HL-60 (cell line): ENCODE measurements at regions not wholly inside any gene's neighbourhood (a gene's known extent, or its start where the extent isn't known, plus 50 kb on each side); places are given as distances from the start of the nearest gene placed in this dataset.

Source experiments
- DNase-seq, 2 experiments: peaks; one replicate each; pipeline ENCODE4 v3.0.0-alpha.2; 2010 to 2020; ENCODE audit warnings: low read depth in 1 of 2, low spot score in 1 of 2
- H3K27ac ChIP-seq: fragments of 250-450 bp; sonication (Bioruptor Pico); replicated peaks from 2 replicates; pipeline ENCODE4 v1.5.1; 2020; ENCODE audit warnings: mild to moderate bottlenecking, moderate library complexity
- H3K27me3 ChIP-seq: fragments of 250-450 bp; sonication (Bioruptor Pico); 2 replicates; pipeline ENCODE4 v1.5.1; 2021; ENCODE audit warnings: mild to moderate bottlenecking, moderate library complexity; ENCODE audit not compliant: insufficient read depth, poor library complexity, severe bottlenecking
- H3K4me3 ChIP-seq: replicated peaks from 2 replicates; pipeline ENCODE4 v1.5.1; 2011; ENCODE audit warnings: mild to moderate bottlenecking, control low read depth, low read length; ENCODE audit not compliant: insufficient read depth
- GABPA ChIP-seq: IDR thresholded peaks from 2 replicates; pipeline ENCODE4 v1.6.1; 2012; ENCODE audit warnings: low read depth
- POLR2AphosphoS5 ChIP-seq: IDR thresholded peaks from 2 replicates; pipeline ENCODE4 v1.6.1; 2012; ENCODE audit warnings: low read depth
- SPI1 ChIP-seq: IDR thresholded peaks from 2 replicates; pipeline ENCODE4 v1.6.1; 2012; ENCODE audit warnings: low read depth, mild to moderate bottlenecking, borderline replicate concordance
- TF ChIP-seq, protein P1 (sequence below): IDR thresholded peaks from 2 replicates; pipeline ENCODE4 v1.6.1; 2012; ENCODE audit warnings: low read depth; ENCODE audit not compliant: insufficient replicate concordance
- TF ChIP-seq, protein P2 (sequence below): IDR thresholded peaks from one replicate; pipeline ENCODE4 v1.5.1; 2011; ENCODE audit warnings: low read length, control low read depth, inconsistent platforms; ENCODE audit not compliant: insufficient read depth

DNA sequence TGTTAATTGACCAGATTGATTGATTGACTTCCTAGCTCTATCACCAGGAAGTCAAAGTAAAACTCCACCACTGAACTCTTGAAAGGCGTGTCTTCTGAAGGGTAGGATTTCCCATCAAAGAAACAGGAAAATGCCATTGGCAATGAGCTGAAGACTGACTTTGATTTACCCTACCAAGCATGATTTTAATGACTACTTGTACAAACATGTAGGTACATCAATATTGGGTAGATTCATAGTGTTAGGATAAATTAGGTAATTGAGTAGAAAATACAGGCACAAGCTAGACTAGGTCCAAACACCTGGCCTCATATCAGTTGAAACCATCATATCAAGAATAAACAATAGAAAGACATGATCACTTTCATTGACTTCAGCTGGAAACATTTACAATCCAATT, 53.2 kb upstream of the ATXN3L start:
- Histone ChIP-seq H3K27me3 (peaks cover 2% of the 10 kb centered on the region), H3K4me3 (no peak overlapping the region), H3K27ac (no peak overlapping the region)
- DNase-seq, result no peak
- TF ChIP-seq, protein P1, sequence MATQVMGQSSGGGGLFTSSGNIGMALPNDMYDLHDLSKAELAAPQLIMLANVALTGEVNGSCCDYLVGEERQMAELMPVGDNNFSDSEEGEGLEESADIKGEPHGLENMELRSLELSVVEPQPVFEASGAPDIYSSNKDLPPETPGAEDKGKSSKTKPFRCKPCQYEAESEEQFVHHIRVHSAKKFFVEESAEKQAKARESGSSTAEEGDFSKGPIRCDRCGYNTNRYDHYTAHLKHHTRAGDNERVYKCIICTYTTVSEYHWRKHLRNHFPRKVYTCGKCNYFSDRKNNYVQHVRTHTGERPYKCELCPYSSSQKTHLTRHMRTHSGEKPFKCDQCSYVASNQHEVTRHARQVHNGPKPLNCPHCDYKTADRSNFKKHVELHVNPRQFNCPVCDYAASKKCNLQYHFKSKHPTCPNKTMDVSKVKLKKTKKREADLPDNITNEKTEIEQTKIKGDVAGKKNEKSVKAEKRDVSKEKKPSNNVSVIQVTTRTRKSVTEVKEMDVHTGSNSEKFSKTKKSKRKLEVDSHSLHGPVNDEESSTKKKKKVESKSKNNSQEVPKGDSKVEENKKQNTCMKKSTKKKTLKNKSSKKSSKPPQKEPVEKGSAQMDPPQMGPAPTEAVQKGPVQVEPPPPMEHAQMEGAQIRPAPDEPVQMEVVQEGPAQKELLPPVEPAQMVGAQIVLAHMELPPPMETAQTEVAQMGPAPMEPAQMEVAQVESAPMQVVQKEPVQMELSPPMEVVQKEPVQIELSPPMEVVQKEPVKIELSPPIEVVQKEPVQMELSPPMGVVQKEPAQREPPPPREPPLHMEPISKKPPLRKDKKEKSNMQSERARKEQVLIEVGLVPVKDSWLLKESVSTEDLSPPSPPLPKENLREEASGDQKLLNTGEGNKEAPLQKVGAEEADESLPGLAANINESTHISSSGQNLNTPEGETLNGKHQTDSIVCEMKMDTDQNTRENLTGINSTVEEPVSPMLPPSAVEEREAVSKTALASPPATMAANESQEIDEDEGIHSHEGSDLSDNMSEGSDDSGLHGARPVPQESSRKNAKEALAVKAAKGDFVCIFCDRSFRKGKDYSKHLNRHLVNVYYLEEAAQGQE, result no peak
- TF ChIP-seq GABPA (no peak), SPI1 (no peak), POLR2AphosphoS5 (no peak)
- TF ChIP-seq, protein P2, sequence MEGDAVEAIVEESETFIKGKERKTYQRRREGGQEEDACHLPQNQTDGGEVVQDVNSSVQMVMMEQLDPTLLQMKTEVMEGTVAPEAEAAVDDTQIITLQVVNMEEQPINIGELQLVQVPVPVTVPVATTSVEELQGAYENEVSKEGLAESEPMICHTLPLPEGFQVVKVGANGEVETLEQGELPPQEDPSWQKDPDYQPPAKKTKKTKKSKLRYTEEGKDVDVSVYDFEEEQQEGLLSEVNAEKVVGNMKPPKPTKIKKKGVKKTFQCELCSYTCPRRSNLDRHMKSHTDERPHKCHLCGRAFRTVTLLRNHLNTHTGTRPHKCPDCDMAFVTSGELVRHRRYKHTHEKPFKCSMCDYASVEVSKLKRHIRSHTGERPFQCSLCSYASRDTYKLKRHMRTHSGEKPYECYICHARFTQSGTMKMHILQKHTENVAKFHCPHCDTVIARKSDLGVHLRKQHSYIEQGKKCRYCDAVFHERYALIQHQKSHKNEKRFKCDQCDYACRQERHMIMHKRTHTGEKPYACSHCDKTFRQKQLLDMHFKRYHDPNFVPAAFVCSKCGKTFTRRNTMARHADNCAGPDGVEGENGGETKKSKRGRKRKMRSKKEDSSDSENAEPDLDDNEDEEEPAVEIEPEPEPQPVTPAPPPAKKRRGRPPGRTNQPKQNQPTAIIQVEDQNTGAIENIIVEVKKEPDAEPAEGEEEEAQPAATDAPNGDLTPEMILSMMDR, result no peak

DNA sequence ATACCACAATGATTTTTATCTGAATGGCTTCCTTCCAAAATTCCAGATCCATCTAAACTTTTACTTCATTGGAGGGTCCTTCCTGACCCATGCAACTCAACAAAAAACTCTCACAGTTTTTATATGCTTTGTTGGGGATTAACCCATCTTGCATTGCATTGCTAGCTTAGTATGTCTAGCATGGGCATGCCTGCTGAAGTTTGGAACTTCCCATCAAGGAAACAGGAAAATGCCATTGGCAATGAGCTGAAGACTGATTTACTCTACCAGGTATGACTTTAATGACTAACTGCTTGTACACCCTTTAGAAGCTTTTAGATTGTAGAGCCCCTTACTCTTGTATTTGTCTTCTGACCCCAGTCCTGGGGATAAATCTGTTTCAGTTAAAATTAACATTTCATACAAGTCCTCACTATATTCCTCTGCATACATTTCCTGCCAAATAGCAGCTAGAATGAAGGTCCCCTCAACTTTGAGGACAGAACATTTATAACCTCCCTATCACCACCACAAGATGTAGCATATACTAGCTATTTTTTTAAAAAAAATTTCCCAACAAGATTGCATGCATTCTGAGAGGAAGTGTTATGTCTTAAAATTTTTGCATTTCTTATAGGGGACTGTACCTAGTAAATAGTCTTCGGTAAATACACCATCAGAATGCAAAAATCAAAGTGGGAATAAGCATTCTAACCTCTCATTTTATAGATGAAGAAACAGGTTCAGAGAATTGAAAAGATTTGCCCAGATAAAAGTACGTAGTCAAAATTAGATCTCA, 52.5 kb upstream of the ATXN3L start:
- TF ChIP-seq SPI1, result no peak
- TF ChIP-seq, protein P1, result no peak
- TF ChIP-seq POLR2AphosphoS5, result no peak
- TF ChIP-seq, protein P2, result no peak
- TF ChIP-seq GABPA, result no peak
- DNase-seq, result no peak
- no peak overlapping the region for H3K27ac ChIP-seq
- H3K27me3 ChIP-seq, result peaks cover 2% of the 10 kb centered on the region
- no peak overlapping the region for H3K4me3 ChIP-seq

DNA sequence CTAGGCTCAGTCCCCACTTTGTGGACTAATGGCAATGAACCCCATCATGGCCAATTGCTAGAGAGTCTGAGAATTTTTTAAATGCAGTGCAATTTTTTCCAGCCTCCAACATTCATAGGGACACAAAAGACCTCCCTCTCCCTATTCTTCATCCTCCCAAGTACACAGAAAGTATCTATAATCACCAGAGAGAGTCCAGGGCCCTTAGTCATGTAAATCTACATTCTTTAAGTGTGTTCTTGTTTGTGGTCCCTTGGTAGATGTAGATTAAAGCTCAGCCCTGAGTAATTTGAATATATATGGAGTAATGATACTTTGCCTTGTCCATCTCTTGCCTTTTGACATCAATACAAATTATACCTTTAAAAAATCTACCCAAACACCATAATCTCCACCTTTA, 51.3 kb upstream of the ATXN3L start:
- Histone ChIP-seq H3K27ac (no peak overlapping the region), H3K27me3 (peaks cover 2% of the 10 kb centered on the region), H3K4me3 (no peak overlapping the region)
- no peak for TF ChIP-seq GABPA
- TF ChIP-seq, protein P2, result no peak
- TF ChIP-seq, protein P1, result no peak
- TF ChIP-seq SPI1, result no peak
- no peak for TF ChIP-seq POLR2AphosphoS5
- DNase-seq, result no peak
